GM18858 (cell line): ENCODE measurements at regions not wholly inside any gene's neighbourhood (a gene's known extent, or its start where the extent isn't known, plus 50 kb on each side); places are given as distances from the start of the nearest gene placed in this dataset.

Experiments
- ATAC-seq: cut with Tn5 transposase; IDR thresholded peaks from one replicate; pipeline ENCODE4 v1.9.1; 2021; ENCODE audit not compliant: unreplicated experiment

DNA sequence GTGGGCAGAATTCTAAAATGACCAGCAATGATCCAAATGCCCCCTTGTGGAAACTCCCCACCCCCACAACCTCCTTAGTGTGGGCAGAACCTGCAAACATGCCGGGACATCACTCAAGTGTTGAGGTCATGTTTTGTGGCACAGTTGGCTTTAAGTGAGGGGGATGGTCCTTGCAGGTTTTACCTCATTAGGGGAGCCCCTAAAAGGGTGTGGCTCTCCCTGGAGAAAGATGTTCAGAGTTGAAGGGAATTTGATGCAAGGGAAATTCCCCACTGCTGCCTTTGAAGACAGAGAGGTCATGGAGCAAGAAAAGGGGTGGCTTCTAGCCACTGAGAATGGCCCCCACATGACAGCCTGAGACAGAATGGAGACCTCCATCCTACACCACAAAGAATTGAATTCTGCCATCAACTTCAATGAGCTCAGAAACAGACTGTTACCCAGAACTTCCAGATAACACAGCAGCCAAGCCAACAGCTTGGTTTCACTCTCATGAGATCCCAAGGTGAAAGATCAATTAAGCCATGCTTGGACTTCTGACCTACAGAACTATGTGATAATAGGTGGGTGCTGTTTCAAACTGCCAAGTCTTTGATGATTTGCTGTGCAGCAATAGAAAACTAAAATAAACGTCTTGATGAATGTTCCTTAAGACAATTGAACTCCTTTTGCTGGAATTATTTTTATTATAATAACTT lies 103.4 kb downstream of the MED10 start:
- ATAC-seq, result no peak

DNA sequence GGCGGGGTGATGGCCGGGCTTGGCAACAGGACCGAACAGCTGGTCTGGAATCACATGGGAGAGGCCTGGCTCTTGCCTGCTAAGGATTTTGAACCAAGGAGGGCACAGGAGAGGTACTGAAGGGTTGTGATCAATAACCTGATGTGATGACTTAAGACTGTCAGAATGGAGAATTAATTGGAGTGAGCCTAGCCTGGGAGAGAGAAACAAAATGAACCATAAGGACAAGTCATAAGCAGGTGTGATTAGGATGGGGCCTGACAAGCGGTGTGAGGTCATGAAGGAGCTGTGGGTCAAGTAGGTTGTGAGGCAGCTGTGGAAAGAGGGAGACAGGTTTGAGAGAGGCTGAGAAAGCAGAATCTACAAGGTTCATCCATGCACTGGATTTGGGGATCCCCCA lies 104.6 kb downstream of the MED10 start:
- no peak for ATAC-seq

DNA sequence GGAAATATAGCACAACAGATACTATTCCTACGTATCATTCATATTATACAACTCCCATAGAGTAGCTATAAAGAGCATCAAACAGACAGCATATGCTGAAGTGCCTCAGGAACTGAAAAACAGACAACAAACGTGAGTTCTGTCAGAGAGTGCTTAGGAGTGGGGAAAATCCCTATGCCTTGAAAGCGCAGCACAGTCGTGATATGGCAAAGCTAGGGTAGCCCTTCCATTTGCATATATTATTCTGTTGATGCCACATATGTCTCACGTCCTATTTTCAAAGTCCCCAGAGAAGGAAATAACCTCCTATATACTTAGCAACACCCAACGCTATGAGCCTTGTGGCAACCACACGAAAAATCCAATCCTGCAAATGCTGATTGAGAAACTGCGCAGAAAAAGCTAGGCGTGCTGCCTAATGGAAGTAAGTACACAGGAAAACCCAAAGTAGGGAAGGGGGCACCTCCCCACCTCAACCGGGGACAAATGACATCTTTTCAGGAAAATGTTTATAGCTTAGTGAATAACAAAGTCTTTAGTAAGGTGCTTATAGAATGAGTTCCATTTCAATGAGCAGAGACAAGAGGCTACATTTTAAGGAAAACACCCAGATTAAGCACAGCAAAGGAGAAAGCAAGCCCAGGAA lies 105.1 kb downstream of the MED10 start:
- ATAC-seq, result peak; percentile 87

DNA sequence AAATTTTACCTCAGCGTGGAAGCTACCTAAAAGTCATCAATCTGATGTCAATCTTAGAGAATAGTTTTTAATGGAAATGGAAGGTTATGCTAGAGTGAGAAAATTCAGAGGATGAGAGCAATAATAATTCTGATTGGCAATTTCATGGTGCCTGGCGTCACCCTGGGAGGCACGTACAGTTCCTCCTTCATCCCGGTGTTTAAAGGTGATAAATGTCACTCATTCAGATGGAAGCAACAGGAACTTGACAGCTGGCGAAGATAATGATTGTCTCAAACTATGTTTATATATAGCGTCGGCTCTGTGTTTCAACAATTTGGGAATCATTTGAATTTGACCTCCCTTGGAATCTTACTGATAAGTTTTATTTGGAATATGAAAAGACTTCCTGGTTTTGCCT lies 108.4 kb downstream of the MED10 start:
- ATAC-seq, result no peak

DNA sequence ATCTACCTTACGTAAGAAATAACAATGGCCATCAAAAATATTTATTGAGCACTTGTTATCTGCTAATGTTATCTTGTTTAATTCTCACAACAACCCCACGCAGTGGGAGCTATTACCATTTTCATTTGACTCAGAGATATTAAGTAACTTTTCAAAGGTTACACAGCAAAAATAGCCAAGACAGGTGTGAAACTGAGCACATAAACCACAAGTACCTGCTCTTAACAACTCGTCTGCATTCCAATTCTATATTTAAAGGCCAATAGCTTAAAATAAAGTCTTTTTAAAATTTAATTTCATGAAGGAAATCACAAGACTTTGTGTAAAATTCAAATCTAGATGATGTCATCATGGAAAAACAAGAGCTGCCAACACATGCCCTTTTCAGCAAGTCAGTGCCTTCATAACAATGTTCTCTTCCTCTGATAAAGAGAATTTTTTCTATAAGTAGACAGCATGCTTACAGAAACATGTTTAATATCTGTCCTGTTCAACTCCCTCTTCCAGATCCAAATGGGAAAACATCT lies 111.6 kb downstream of the MED10 start:
- ATAC-seq, result no peak

GRCh38 chr5:6264394-6264793 lies 114.0 kb downstream of the MED10 start:
- ATAC-seq, result no peak

DNA sequence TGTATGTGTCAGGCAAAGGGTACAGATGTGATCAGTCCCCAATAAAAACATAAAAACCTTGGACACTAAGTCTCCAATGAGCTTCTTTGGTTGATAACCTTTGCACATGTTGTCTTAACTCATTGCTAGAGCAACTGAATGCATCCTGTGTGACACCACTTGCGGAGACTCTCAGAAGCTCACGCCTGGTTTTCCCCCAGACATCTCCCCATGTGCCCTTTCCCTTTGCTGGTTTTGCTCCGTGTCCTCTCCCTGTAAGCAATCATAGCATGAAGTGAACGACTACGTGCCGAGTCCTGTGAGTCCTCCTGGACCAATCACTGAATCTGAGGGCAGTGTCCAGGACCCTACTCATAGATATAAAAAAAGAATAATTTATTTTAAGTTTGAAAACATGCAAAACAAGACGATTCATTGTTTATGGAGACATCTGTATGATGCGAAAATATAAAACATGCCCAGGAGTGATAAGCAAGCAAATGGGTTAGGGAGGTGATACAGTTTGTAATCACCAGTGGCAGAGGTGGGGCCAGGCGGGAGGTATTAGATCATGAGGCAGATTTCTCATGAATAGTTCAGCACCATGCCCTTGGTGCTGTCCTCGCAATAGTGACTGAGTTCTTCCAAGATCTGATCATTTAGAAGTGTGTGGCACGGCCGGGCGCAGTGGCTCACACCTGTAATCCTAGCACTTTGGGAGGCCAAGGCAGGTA lies 115.5 kb downstream of the MED10 start:
- ATAC-seq, result no peak

- ATAC-seq, result no peak
Measured at GRCh38 chr5:6261668-6262067, 116.7 kb downstream of the MED10 start.

- no peak for ATAC-seq
Measured at GRCh38 chr5:6261256-6261655, 117.1 kb downstream of the MED10 start.

DNA sequence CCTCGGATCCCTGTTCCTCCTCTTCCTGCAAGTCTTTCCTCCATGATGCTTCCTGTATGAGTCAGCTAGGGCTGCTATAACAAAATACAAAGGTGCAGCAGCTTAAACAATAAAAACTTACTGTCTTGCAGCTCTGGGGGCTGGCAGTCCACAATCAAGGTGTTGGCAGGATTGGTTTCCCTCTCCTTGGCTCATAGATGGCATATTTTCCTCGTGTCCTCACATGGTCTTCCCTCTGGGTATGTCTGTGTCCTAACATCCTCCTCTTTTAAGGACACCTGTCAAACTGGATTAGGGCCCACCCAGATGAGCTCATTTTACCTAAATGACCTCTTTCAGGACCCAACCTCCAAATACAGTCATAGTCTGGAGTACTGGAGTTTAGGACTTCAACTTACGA lies 117.5 kb downstream of the MED10 start:
- no peak for ATAC-seq

DNA sequence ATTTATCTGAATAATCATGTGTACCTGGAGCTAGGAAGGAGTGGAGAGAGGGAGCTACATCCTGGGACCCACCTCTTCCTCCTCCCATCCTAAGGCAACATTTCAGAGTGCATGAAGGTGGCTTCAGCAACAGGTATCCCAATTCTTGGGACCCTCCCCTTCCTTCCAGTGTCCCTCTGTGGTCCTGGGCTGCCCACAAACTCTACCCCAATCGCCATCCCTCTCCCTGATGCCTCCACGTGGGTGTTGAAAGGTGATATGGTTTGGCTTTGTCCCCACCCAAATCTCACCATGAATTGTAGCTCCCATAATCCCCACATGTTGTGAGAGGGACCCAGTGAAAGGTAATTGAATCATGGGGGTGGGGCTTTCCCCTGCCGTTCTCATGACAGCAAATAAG lies 121.4 kb downstream of the MED10 start:
- no peak for ATAC-seq

GRCh38 chr5:6255956-6256355 lies 122.4 kb downstream of the MED10 start:
- no peak for ATAC-seq

DNA sequence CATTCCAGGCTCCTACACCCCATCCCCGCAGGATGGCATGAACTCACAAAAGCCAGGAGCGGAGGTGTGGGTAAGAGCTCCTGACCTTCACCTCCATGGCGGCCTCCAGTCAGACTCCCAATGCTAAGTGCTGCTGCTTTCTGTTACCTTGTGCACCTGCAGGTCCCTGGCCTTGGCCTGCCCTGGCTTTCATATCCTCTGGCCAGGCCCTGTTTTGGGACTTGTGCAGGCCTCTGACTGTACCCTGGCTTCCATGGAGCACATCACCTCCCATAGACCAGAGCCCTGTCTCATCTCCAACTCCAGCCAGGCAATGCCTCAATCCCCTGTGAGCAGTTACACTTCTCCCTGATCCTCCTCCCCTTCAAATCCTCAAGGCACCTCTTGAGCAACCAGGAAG lies 124.5 kb downstream of the MED10 start:
- no peak for ATAC-seq

DNA sequence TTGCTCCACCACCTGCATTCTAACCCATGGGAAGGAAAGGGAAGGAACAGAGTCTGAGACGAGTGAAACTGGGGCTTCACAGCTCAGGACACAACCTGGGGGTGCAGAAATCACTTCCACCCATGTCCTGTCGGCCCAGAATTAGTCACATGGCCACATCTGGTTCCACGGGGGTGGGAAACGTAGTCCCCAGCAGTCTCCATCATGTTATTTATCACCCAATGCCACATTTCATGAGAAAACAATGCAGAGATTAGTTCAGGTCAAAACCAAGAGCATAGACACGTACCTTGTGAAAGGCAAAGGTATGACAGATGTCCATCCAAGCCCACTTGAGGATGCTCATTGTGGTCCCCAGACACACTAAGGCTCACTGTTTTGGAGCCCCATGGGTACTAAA lies 125.1 kb downstream of the MED10 start:
- no peak for ATAC-seq

DNA sequence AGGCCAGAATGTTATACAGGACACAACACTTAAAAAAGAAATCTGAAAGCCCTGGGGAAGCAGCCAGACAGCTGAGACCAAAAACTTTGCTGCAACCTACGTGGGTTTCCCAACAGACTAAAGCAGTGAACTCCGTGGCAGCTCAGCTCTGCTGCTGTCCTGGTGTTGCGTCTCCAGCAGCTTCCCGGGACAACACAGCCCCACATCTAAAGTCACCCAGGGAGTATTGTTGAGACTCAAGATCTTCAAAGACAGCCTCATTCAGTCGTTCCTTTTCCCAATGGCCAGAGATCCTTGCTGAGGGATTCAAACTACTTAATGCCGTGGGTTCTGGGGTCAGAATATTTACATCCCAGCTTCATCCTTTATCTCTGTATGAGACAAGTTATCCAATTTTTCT lies 125.8 kb downstream of the MED10 start:
- ATAC-seq, result no peak

- ATAC-seq, result no peak
Measured at GRCh38 chr5:6251565-6252102, 126.7 kb downstream of the MED10 start.

- ATAC-seq, result no peak
Measured at GRCh38 chr5:6250121-6250520, 128.2 kb downstream of the MED10 start.

DNA sequence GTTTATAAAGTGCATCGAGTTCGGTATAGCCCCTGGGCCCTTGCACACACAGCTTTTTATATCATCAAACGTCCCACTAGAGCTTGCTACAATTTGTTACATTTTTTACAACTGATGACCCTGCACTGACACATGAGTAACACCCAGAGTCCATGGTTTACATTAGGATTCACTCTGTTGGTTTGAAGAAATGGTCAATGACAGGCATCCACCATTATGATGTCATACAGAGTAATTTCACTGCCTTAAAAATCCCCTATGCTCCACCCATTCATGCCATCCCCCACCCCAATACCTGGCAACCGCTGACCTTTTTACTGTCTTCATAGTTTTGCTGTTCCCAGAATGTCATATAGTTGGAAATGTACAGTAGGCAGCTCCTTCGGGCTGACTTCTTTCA lies 130.2 kb downstream of the MED10 start:
- ATAC-seq, result no peak

DNA sequence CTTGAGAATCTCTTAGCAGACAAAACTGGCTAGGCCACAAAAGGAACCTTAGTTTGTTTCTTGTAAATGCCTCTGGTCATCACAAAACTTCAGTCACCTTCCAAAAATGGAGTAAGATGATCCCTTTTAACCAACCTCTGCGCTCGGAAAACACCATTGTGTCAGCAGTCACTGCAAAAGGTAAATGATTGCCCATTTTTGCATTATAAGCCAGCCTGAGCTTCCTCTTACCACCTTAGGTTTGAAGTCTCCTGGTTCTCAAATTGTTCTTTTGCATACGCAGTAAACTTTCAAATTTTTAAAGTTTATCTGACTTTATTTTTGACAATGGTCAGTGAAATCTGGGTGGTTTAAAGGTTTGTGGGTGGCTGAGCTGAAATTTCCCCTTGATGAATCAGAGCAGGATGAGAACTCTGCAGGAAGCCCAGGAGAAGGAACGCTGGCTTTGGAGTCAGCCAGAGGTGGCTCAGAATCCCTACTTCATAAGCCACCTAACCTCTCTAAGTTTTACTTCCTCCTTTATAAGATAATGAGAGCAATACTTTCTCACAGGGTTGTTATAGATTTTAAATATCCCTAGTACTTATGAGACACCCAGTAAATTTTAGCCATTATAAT lies 131.4 kb downstream of the MED10 start:
- ATAC-seq, result no peak

DNA sequence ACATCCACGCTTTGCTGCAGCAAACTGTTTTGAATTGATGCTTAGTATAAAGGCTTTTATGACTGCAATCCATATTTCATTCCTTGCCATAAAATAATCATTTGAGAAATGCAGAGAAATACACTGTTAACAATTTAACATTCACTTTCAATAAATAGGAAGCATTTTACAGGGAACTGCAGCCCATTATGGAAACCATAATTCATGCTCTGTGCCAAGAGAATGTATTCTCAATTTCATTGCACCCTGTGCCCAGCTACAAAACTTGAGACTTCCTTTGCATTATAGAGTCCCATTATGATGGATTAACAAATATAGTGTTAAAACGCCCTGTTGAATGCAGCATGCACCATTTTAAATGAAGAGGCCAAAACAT lies 134.0 kb downstream of the MED10 start:
- ATAC-seq, result no peak

DNA sequence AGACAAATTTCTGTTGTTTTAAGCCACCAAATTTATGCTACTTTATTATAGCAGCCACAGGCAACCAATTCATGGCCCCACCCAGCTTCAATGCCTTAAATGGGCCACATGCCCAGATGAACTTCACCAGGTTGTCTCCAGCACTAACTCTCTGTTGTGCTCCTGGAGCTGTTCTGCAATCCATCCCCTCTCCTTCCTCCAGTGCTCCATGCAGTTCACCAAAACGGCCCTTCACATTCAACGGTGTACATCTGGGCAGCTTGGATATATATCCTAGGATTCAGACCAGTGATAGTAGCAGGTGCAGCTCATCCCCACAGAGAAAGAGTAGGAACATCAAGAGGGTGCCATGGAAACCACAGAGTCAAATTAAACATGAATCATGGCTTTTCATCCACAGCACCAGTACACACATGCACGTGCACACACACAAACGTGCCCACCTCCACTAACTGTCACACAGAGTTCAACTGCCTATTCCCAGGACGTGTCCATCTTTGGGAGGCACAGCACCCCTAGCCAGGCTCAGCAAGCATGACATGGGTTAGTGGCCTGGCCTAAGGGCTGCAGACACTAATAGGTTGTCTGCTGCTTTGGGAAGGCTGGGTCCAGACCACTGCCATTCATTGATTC lies 134.5 kb downstream of the MED10 start:
- no peak for ATAC-seq
